Fibroblast of lung (primary cell): ENCODE measurements at regions not wholly inside any gene's neighbourhood (a gene's known extent, or its start where the extent isn't known, plus 50 kb on each side); places are given as distances from the start of the nearest gene placed in this dataset.

ENCODE experiments used
- DNase-seq, 2 donors: peaks; one replicate each; pipeline versions ENCODE4 v3.0.0 to v3.0.0-alpha.2; 2010; ENCODE audit warnings: low read depth in 2 of 2
- H2AFZ ChIP-seq: 2 replicates; pipeline ENCODE4 v1.5.1; 2012; ENCODE audit warnings: low read length, control low read depth, inconsistent platforms
- H3K27ac ChIP-seq: 2 replicates; pipeline ENCODE4 v1.5.1; 2011; ENCODE audit warnings: low read length, control low read depth; ENCODE audit not compliant: insufficient read depth
- H3K27me3 ChIP-seq: 2 replicates; pipeline ENCODE4 v1.5.1; 2011; ENCODE audit warnings: mild to moderate bottlenecking, low read length; ENCODE audit not compliant: control insufficient read depth, insufficient read depth
- H3K36me3 ChIP-seq: 2 replicates; pipeline ENCODE4 v1.5.1; 2011; ENCODE audit warnings: low read length; ENCODE audit not compliant: control insufficient read depth, insufficient read depth
- H3K4me1 ChIP-seq: 2 replicates; pipeline ENCODE4 v1.5.1; 2011; ENCODE audit warnings: low read length; ENCODE audit not compliant: control insufficient read depth, insufficient read depth; ENCODE audit errors: extremely low read depth
- H3K4me2 ChIP-seq: 2 replicates; pipeline ENCODE4 v1.5.1; 2011; ENCODE audit warnings: low read length, control low read depth; ENCODE audit not compliant: insufficient read depth; ENCODE audit errors: extremely low read depth
- H3K4me3 ChIP-seq, 4 experiments: fragments of 200-600 bp in 1 of 4; sonication (generic) in 1 of 4; replicated peaks in 1 of 4; 2 replicates each; pipeline ENCODE4 v1.5.1; 2011 to 2016; ENCODE audit warnings: low read length in 4 of 4, low read depth in 3 of 4, mild to moderate bottlenecking in 3 of 4, control low read depth in 2 of 4, inconsistent platforms in 1 of 4, mixed read lengths in 1 of 4; ENCODE audit not compliant: insufficient read depth in 1 of 4; ENCODE audit errors: control extremely low read depth in 1 of 4
- H3K79me2 ChIP-seq: 2 replicates; pipeline ENCODE4 v1.5.1; 2012; ENCODE audit warnings: mild to moderate bottlenecking, low read length, inconsistent platforms; ENCODE audit not compliant: control insufficient read depth, insufficient read depth
- H3K9ac ChIP-seq: 2 replicates; pipeline ENCODE4 v1.5.1; 2011; ENCODE audit warnings: mild to moderate bottlenecking, low read length, control low read depth; ENCODE audit not compliant: insufficient read depth
- H3K9me3 ChIP-seq: 2 replicates; pipeline ENCODE4 v1.5.1; 2012; ENCODE audit warnings: low read depth, low read length; ENCODE audit not compliant: control insufficient read depth, insufficient read depth
- H4K20me1 ChIP-seq: 2 replicates; pipeline ENCODE4 v1.5.1; 2011; ENCODE audit warnings: low read length; ENCODE audit not compliant: control insufficient read depth, insufficient read depth; ENCODE audit errors: extremely low read depth
- CTCF ChIP-seq, 2 donors: IDR thresholded peaks in 1 of 2; conservative IDR thresholded peaks in 1 of 2; 1 replicate in 1 of 2; 2 replicates in 1 of 2; pipeline ENCODE4 v1.5.1; 2011 to 2012; ENCODE audit warnings: low read length in 2 of 2, control low read depth in 1 of 2, inconsistent platforms in 1 of 2, low read depth in 1 of 2, mild to moderate bottlenecking in 1 of 2
- EZH2 ChIP-seq: IDR thresholded peaks from 2 replicates; pipeline ENCODE4 v1.5.1; 2012; ENCODE audit warnings: low read length, control low read depth, mild to moderate bottlenecking; ENCODE audit errors: missing control alignments

GRCh38 chr1:229949500-229949899, 117.5 kb upstream of the GALNT2 start:
- no peaks in the 10 kb centered on the region for H3K36me3 ChIP-seq
- H3K9ac ChIP-seq, result no peak overlapping the region
- no peak overlapping the region for H2AFZ ChIP-seq
- H3K79me2 ChIP-seq, result no peaks in the 10 kb centered on the region
- no peaks in the 10 kb centered on the region for H3K27me3 ChIP-seq
- H3K4me3 ChIP-seq, result no peak overlapping the region
- no peak overlapping the region for H3K4me2 ChIP-seq
- no peaks in the 10 kb centered on the region for H4K20me1 ChIP-seq
- TF ChIP-seq EZH2, result no peak
- TF ChIP-seq CTCF (conservative IDR thresholded peaks at IDR 0.05 in 1 of 2, IDR thresholded peaks at IDR 0.05 in 1 of 2; ENCODE audit: low read depth in 1 of 2, low read length in 2 of 2), result no peak
- no peaks in the 10 kb centered on the region for H3K9me3 ChIP-seq
- DNase-seq, result no peak
- no peaks in the 10 kb centered on the region for H3K4me1 ChIP-seq
- no peak overlapping the region for H3K27ac ChIP-seq

GRCh38 chr1:229950020-229950419, 117.0 kb upstream of the GALNT2 start:
- Histone ChIP-seq H3K4me2 (no peak overlapping the region), H4K20me1 (no peaks in the 10 kb centered on the region)

GRCh38 chr1:229950908-229951307, 116.1 kb upstream of the GALNT2 start:
- Histone ChIP-seq H3K9me3 (no peaks in the 10 kb centered on the region), H4K20me1 (no peaks in the 10 kb centered on the region), H3K79me2 (no peaks in the 10 kb centered on the region), H3K27ac (no peak overlapping the region), H3K4me2 (no peak overlapping the region), H3K4me3 (no peak overlapping the region), H3K4me1 (no peaks in the 10 kb centered on the region), H2AFZ (no peak overlapping the region), H3K9ac (no peak overlapping the region), H3K36me3 (no peaks in the 10 kb centered on the region), H3K27me3 (no peaks in the 10 kb centered on the region)
- TF ChIP-seq CTCF (conservative IDR thresholded peaks at IDR 0.05 in 1 of 2, IDR thresholded peaks at IDR 0.05 in 1 of 2; ENCODE audit: low read depth in 1 of 2, low read length in 2 of 2) (no peak), EZH2 (no peak)
- no peak for DNase-seq

More at GRCh38 chr1:229950020-229950419, 117.0 kb upstream of the GALNT2 start:
- H3K79me2 ChIP-seq, result no peaks in the 10 kb centered on the region
- H2AFZ ChIP-seq, result no peak overlapping the region
- DNase-seq, result no peak
- TF ChIP-seq EZH2 (no peak), CTCF (conservative IDR thresholded peaks at IDR 0.05 in 1 of 2, IDR thresholded peaks at IDR 0.05 in 1 of 2; ENCODE audit: low read depth in 1 of 2, low read length in 2 of 2) (no peak)
- H3K36me3 ChIP-seq, result no peaks in the 10 kb centered on the region
- no peaks in the 10 kb centered on the region for H3K4me1 ChIP-seq
- no peaks in the 10 kb centered on the region for H3K9me3 ChIP-seq
- no peak overlapping the region for H3K4me3 ChIP-seq
- H3K27me3 ChIP-seq, result no peaks in the 10 kb centered on the region
- H3K9ac ChIP-seq, result no peak overlapping the region
- H3K27ac ChIP-seq, result no peak overlapping the region
